ENCODE measurements at regions not wholly inside any gene's neighbourhood (a gene's known extent, or its start where the extent isn't known, plus 50 kb on each side); places are given as distances from the start of the nearest gene placed in this dataset.

DNA sequence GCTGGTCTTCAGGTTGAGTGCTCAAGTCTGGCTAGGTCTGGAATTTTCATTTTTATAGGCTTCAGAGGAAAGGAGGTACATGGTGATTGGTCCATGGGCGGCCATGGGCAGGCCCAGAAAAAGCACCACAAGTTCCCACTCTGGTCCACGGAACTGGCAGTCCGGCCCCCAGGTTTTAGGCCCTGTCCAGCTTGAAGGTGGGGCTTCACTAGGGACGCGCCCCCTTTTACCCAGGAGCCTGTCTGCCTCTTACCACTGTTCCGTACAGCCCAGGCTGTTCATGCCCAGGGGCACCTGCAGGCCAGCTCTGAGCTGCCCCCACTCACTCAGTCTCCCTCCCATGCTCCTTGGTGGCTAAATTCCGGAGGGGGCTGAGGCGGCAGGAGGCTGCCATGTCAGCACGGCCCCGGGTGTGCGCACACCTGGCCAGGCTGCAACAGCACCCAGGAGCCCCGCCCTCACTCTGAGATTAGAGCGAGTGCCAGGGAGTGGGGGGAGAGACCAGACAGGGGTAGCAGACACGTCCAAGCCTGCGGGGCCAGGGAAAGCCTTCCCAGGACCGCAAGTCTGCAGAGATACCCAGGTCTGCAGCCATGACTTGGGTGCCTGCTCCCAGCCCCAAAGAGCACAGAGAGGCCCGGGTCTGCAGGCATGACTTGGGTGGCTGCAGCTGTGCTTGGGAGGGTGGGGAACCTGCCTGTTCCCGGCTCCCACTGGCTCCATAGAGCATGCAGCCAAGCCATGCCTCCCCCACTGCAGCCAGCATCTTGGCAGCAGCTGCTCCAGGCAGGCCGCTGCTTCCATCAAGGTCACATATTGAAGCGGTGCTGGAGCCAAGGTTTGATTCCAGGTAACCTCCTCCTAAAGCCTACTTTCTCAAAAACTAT lies 390.2 kb upstream of the SGCD start:
- TF ChIP-seq, protein P1, sequence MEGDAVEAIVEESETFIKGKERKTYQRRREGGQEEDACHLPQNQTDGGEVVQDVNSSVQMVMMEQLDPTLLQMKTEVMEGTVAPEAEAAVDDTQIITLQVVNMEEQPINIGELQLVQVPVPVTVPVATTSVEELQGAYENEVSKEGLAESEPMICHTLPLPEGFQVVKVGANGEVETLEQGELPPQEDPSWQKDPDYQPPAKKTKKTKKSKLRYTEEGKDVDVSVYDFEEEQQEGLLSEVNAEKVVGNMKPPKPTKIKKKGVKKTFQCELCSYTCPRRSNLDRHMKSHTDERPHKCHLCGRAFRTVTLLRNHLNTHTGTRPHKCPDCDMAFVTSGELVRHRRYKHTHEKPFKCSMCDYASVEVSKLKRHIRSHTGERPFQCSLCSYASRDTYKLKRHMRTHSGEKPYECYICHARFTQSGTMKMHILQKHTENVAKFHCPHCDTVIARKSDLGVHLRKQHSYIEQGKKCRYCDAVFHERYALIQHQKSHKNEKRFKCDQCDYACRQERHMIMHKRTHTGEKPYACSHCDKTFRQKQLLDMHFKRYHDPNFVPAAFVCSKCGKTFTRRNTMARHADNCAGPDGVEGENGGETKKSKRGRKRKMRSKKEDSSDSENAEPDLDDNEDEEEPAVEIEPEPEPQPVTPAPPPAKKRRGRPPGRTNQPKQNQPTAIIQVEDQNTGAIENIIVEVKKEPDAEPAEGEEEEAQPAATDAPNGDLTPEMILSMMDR (IDR thresholded peaks at IDR 0.05; ENCODE audit: low read length) = no peak
- TF ChIP-seq EZH2 (optimal IDR thresholded peaks at IDR 0.05; ENCODE audit: low read depth, low read length) = no peak

All from MM.1S (cell line).